ENCODE measurements at regions not wholly inside any gene's neighbourhood (a gene's known extent, or its start where the extent isn't known, plus 50 kb on each side); places are given as distances from the start of the nearest gene placed in this dataset.

GRCh38 chr5:106909716-106910115 lies 761.0 kb downstream of the EFNA5 start:
- ATAC-seq (replicated peaks in 1 of 4): no peak
- WGBS (ENCODE audit: insufficient coverage): no CpG with 5 or more reads among the region's 1 CpG

DNA sequence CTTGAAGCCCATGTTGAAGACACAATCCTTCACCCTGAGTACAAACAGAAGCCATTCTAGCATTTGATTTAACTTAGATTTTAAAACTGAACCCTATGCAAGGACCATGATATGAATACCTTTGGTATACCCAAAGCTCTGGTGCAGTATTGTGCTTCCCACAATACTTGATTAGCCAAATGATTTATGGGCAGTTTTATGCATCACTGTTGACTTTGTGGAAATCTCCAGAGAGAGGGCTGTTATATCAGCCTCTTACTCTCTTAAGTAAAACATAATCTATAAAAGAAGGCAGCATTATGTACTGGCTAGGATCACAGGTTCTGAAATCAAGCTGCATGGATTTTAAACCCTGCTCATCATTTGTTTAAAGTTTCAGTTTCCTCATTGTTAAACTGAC lies 762.8 kb downstream of the EFNA5 start:
- H3K36me3 Mint-ChIP-seq: no peaks in the 10 kb centered on the region
- H3K4me3 ChIP-seq (ENCODE audit: control insufficient read depth in 1 of 2, extremely low read depth in 1 of 2, low read length in 1 of 2): no peak overlapping the region
- no peaks in the 10 kb centered on the region for H3K9me3 Mint-ChIP-seq
- no peak overlapping the region for H3K27ac ChIP-seq (ENCODE audit: low read length)
- H3K4me1 ChIP-seq (ENCODE audit: control insufficient read depth in 1 of 2, extremely low read depth in 1 of 2, insufficient read depth in 2 of 2, low read length in 2 of 2): no peaks in the 10 kb centered on the region
- H3K4me3 Mint-ChIP-seq: no peak overlapping the region
- H3K4me1 Mint-ChIP-seq: no peaks in the 10 kb centered on the region
- POLR2A ChIA-PET: no interaction called here
- no peaks in the 10 kb centered on the region for H3K9me3 ChIP-seq
- H3K27me3 Mint-ChIP-seq: no peaks in the 10 kb centered on the region
- no peaks in the 10 kb centered on the region for H3K36me3 ChIP-seq (ENCODE audit: control insufficient read depth in 2 of 2, extremely low read depth in 1 of 2, insufficient read depth in 1 of 2, low read length in 1 of 2)
- CTCF ChIA-PET: no interaction called here
- DNase-seq (no peak), ATAC-seq (replicated peaks in 1 of 4) (no peak)
- no peaks in the 10 kb centered on the region for H3K27me3 ChIP-seq (replicated peaks in 1 of 2; ENCODE audit: control insufficient read depth in 2 of 2, extremely low read depth in 1 of 2, insufficient read depth in 2 of 2, low read length in 1 of 2)
- no peak overlapping the region for H3K27ac Mint-ChIP-seq

More at GRCh38 chr5:106909716-106910115, 761.0 kb downstream of the EFNA5 start:
- Mint-ChIP-seq H3K9me3 (no peaks in the 10 kb centered on the region), H3K4me1 (no peaks in the 10 kb centered on the region), H3K4me3 (no peak overlapping the region), H3K27ac (no peak overlapping the region), H3K27me3 (no peaks in the 10 kb centered on the region), H3K36me3 (no peaks in the 10 kb centered on the region)
- Histone ChIP-seq H3K4me3 (ENCODE audit: control insufficient read depth in 1 of 2, extremely low read depth in 1 of 2, low read length in 1 of 2) (no peak overlapping the region), H3K27ac (ENCODE audit: low read length) (no peak overlapping the region), H3K4me1 (ENCODE audit: control insufficient read depth in 1 of 2, extremely low read depth in 1 of 2, insufficient read depth in 2 of 2, low read length in 2 of 2) (no peaks in the 10 kb centered on the region), H3K9me3 (no peaks in the 10 kb centered on the region), H3K36me3 (ENCODE audit: control insufficient read depth in 2 of 2, extremely low read depth in 1 of 2, insufficient read depth in 1 of 2, low read length in 1 of 2) (no peaks in the 10 kb centered on the region), H3K27me3 (replicated peaks in 1 of 2; ENCODE audit: control insufficient read depth in 2 of 2, extremely low read depth in 1 of 2, insufficient read depth in 2 of 2, low read length in 1 of 2) (no peaks in the 10 kb centered on the region)
- ChIA-PET POLR2A (no interaction called here), CTCF (no interaction called here)
- DNase-seq: no peak

DNA sequence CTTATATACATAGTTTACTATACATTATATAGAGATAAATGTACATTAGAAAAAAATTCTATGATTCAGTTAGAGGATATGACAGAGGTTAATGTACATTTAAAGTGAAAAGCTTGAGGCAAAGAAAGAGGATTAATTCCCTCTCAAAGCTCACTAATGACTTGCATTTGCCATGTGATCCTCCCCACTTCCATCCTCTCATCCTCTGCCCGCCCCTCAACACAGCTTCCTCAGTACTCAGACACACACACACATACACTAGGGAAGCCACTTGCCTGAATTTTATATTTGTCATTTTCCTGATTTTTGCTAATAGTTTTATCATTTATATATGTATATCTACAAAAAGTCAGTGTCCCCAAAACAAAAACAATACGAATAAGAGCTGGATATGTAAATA lies 764.5 kb downstream of the EFNA5 start:
- Mint-ChIP-seq H3K4me3 (no peak overlapping the region), H3K27me3 (no peaks in the 10 kb centered on the region), H3K27ac (no peak overlapping the region), H3K9me3 (peaks cover 0 to 3% (median 0%) of the 10 kb centered on the region in 3 donors), H3K36me3 (no peaks in the 10 kb centered on the region), H3K4me1 (no peaks in the 10 kb centered on the region)
- no peak for ATAC-seq (replicated peaks in 1 of 4)
- H3K9me3 ChIP-seq: no peaks in the 10 kb centered on the region
- H3K27ac ChIP-seq (ENCODE audit: low read length): no peak overlapping the region
- no peak for DNase-seq
- no peaks in the 10 kb centered on the region for H3K36me3 ChIP-seq (ENCODE audit: control insufficient read depth in 2 of 2, extremely low read depth in 1 of 2, insufficient read depth in 1 of 2, low read length in 1 of 2)
- H3K4me1 ChIP-seq (ENCODE audit: control insufficient read depth in 1 of 2, extremely low read depth in 1 of 2, insufficient read depth in 2 of 2, low read length in 2 of 2): no peaks in the 10 kb centered on the region
- ChIA-PET POLR2A (no interaction called here), CTCF (interaction anchor here in 1 of 2 donors (0.6 kb wide), 1 partner anchor 764 kb away, joined by 6 read pairs; no protein-coding TSS in a partner anchor)
- no peaks in the 10 kb centered on the region for H3K27me3 ChIP-seq (replicated peaks in 1 of 2; ENCODE audit: control insufficient read depth in 2 of 2, extremely low read depth in 1 of 2, insufficient read depth in 2 of 2, low read length in 1 of 2)
- WGBS (ENCODE audit: insufficient coverage): no CpG with 5 or more reads among the region's 2 CpGs
- no peak overlapping the region for H3K4me3 ChIP-seq (ENCODE audit: control insufficient read depth in 1 of 2, extremely low read depth in 1 of 2, low read length in 1 of 2)

DNA sequence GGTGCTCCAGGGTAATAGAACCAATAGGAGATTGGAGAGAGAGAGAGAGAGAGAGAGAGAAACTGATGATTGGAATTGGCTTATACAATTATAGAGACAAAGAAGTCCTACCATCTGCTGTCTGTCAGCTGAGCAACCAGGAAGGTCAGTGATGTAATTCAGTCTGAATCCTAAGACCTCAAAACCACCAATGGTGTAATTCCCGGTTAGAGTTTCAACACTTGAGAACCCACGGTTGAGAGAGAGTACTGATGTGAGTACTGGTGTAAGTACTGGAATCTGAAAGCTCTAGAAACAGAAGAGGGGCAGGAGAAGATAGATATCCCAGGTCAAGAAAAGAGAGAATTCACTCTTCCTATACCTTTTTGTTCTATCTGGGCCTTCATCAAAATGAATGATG lies 775.8 kb downstream of the EFNA5 start:
- H3K4me1 Mint-ChIP-seq: no peaks in the 10 kb centered on the region
- ChIA-PET POLR2A (no interaction called here), CTCF (no interaction called here)
- no peaks in the 10 kb centered on the region for H3K27me3 Mint-ChIP-seq
- H3K4me3 Mint-ChIP-seq: no peak overlapping the region
- H3K9me3 Mint-ChIP-seq: peaks cover 2 to 6% (median 3%) of the 10 kb centered on the region in 3 donors
- Histone ChIP-seq H3K9me3 (no peaks in the 10 kb centered on the region), H3K4me1 (ENCODE audit: control insufficient read depth in 1 of 2, extremely low read depth in 1 of 2, insufficient read depth in 2 of 2, low read length in 2 of 2) (no peaks in the 10 kb centered on the region), H3K27me3 (replicated peaks in 1 of 2; ENCODE audit: control insufficient read depth in 2 of 2, extremely low read depth in 1 of 2, insufficient read depth in 2 of 2, low read length in 1 of 2) (no peaks in the 10 kb centered on the region), H3K36me3 (ENCODE audit: control insufficient read depth in 2 of 2, extremely low read depth in 1 of 2, insufficient read depth in 1 of 2, low read length in 1 of 2) (no peaks in the 10 kb centered on the region), H3K4me3 (ENCODE audit: control insufficient read depth in 1 of 2, extremely low read depth in 1 of 2, low read length in 1 of 2) (no peak overlapping the region), H3K27ac (ENCODE audit: low read length) (no peak overlapping the region)
- DNase-seq (no peak), ATAC-seq (replicated peaks in 1 of 4) (no peak)
- no CpG with 5 or more reads among the region's 2 CpGs for WGBS (ENCODE audit: insufficient coverage)
- no peak overlapping the region for H3K27ac Mint-ChIP-seq
- no peaks in the 10 kb centered on the region for H3K36me3 Mint-ChIP-seq

DNA sequence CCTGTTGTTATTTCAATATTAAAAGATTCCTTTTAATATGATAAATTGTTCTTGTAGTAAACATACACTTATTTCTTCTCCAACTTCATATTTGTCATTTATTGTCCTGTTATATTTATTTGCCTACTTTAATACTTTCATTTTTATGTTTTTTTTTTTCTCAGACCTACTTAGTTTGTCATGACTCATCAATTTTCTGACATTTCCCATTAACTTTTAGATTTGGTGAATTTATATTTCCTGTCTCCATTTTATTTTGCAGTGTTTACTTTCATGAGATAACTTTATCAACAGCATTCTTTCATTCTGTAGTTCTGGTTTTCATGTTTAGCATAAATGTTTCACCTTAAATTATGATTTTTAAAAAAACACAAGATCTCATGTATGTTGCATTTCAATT lies 788.7 kb downstream of the EFNA5 start:
- Histone ChIP-seq H3K4me1 (ENCODE audit: control insufficient read depth in 1 of 2, extremely low read depth in 1 of 2, insufficient read depth in 2 of 2, low read length in 2 of 2) (no peaks in the 10 kb centered on the region), H3K4me3 (ENCODE audit: control insufficient read depth in 1 of 2, extremely low read depth in 1 of 2, low read length in 1 of 2) (no peak overlapping the region), H3K9me3 (no peaks in the 10 kb centered on the region), H3K36me3 (ENCODE audit: control insufficient read depth in 2 of 2, extremely low read depth in 1 of 2, insufficient read depth in 1 of 2, low read length in 1 of 2) (no peaks in the 10 kb centered on the region), H3K27ac (ENCODE audit: low read length) (no peak overlapping the region), H3K27me3 (replicated peaks in 1 of 2; ENCODE audit: control insufficient read depth in 2 of 2, extremely low read depth in 1 of 2, insufficient read depth in 2 of 2, low read length in 1 of 2) (no peaks in the 10 kb centered on the region)
- Mint-ChIP-seq H3K27me3 (no peaks in the 10 kb centered on the region), H3K9me3 (peaks cover 0 to 4% (median 3%) of the 10 kb centered on the region in 3 donors), H3K36me3 (no peaks in the 10 kb centered on the region), H3K4me1 (no peaks in the 10 kb centered on the region), H3K4me3 (no peak overlapping the region), H3K27ac (no peak overlapping the region)
- no peak for DNase-seq
- ChIA-PET POLR2A (no interaction called here), CTCF (no interaction called here)
- ATAC-seq (replicated peaks in 1 of 4): no peak

GRCh38 chr5:106880656-106881055 lies 790.1 kb downstream of the EFNA5 start:
- Histone ChIP-seq H3K27ac (ENCODE audit: low read length) (no peak overlapping the region), H3K4me3 (ENCODE audit: control insufficient read depth in 1 of 2, extremely low read depth in 1 of 2, low read length in 1 of 2) (no peak overlapping the region), H3K27me3 (replicated peaks in 1 of 2; ENCODE audit: control insufficient read depth in 2 of 2, extremely low read depth in 1 of 2, insufficient read depth in 2 of 2, low read length in 1 of 2) (no peaks in the 10 kb centered on the region), H3K36me3 (ENCODE audit: control insufficient read depth in 2 of 2, extremely low read depth in 1 of 2, insufficient read depth in 1 of 2, low read length in 1 of 2) (no peaks in the 10 kb centered on the region), H3K9me3 (no peaks in the 10 kb centered on the region), H3K4me1 (ENCODE audit: control insufficient read depth in 1 of 2, extremely low read depth in 1 of 2, insufficient read depth in 2 of 2, low read length in 2 of 2) (no peaks in the 10 kb centered on the region)
- Mint-ChIP-seq H3K4me3 (no peak overlapping the region), H3K27me3 (no peaks in the 10 kb centered on the region), H3K9me3 (peaks cover 0 to 4% (median 2%) of the 10 kb centered on the region in 3 donors), H3K4me1 (no peaks in the 10 kb centered on the region), H3K36me3 (no peaks in the 10 kb centered on the region), H3K27ac (no peak overlapping the region)
- no peak for ATAC-seq (replicated peaks in 1 of 4)
- CTCF ChIA-PET: no interaction called here
- WGBS (ENCODE audit: insufficient coverage): 80% methylated on average over 2 of the region's 2 CpGs
- DNase-seq: no peak
- POLR2A ChIA-PET: no interaction called here

- H3K27ac Mint-ChIP-seq: no peak overlapping the region
- ChIA-PET CTCF (no interaction called here), POLR2A (no interaction called here)
- no peak overlapping the region for H3K4me3 Mint-ChIP-seq
- Histone ChIP-seq H3K9me3 (no peaks in the 10 kb centered on the region), H3K4me3 (ENCODE audit: control insufficient read depth in 1 of 2, extremely low read depth in 1 of 2, low read length in 1 of 2) (no peak overlapping the region), H3K27me3 (replicated peaks in 1 of 2; ENCODE audit: control insufficient read depth in 2 of 2, extremely low read depth in 1 of 2, insufficient read depth in 2 of 2, low read length in 1 of 2) (peaks cover 0 to 9% of the 10 kb centered on the region in 2 experiments), H3K36me3 (ENCODE audit: control insufficient read depth in 2 of 2, extremely low read depth in 1 of 2, insufficient read depth in 1 of 2, low read length in 1 of 2) (no peaks in the 10 kb centered on the region), H3K4me1 (ENCODE audit: control insufficient read depth in 1 of 2, extremely low read depth in 1 of 2, insufficient read depth in 2 of 2, low read length in 2 of 2) (no peaks in the 10 kb centered on the region), H3K27ac (ENCODE audit: low read length) (no peak overlapping the region)
- no peaks in the 10 kb centered on the region for H3K36me3 Mint-ChIP-seq
- H3K27me3 Mint-ChIP-seq: no peaks in the 10 kb centered on the region
- DNase-seq (no peak), ATAC-seq (replicated peaks in 1 of 4) (no peak)
- H3K9me3 Mint-ChIP-seq: peaks cover 0 to 4% (median 3%) of the 10 kb centered on the region in 3 donors
- no CpG with 5 or more reads among the region's 3 CpGs for WGBS (ENCODE audit: insufficient coverage)
- H3K4me1 Mint-ChIP-seq: no peaks in the 10 kb centered on the region
Measured at GRCh38 chr5:106877881-106878280, 792.9 kb downstream of the EFNA5 start.

Data from T-cell (primary cell).